GM03348 (cell line): ENCODE measurements at regions not wholly inside any gene's neighbourhood (a gene's known extent, or its start where the extent isn't known, plus 50 kb on each side); places are given as distances from the start of the nearest gene placed in this dataset.
A peak's percentile ranks its signal among the peaks of the same experiment; 100 is the strongest.

Source experiments
- DNase-seq: peaks from one replicate; pipeline ENCODE4 v3.0.0; 2012; ENCODE audit warnings: low spot score

GRCh38 chr9:120001536-120001935, 578.4 kb downstream of the CDK5RAP2 start:
- no peak for DNase-seq

DNA sequence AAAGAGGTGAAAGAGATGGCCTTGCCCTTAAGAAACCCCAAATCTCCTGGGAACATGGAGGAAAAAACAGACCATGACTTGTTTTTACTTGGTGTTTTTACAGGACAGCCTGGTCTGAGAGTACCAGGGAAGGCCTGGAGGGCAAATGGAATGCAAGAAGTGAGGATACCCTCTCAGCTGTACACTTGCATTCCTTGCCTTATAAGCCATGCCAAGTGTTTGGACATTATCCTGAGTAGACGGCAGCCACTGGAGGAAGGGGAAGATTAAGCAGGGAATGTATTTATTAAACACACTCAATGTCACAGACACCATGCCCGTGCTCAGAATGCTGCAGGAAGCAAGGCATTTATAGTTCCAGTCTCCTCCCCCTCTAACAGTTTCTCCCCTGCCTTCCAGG, 581.4 kb downstream of the CDK5RAP2 start:
- DNase-seq = no peak

DNA sequence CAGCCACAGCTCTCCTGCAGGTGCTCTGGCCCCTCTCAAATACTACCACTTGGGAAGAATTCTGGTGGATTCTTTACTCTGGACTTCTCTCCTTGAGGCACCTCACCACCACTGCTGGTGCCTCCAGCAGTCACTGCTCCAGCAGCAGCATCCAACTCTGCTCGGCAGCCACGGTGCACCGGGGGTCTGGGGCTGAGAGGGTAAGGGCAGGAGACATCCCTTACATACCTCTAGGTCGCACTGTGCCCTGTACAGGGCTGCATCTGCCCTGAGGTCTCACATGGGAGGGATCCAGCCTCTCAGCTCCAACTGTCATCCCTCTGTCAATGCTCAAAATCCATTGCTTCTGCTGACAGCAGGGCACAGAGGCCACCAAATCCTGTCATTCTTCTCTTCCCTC, 588.2 kb downstream of the CDK5RAP2 start:
- DNase-seq = no peak

- DNase-seq = no peak
These were observed 593.3 kb downstream of the CDK5RAP2 start for GRCh38 chr9:119986713-119987112.

DNA sequence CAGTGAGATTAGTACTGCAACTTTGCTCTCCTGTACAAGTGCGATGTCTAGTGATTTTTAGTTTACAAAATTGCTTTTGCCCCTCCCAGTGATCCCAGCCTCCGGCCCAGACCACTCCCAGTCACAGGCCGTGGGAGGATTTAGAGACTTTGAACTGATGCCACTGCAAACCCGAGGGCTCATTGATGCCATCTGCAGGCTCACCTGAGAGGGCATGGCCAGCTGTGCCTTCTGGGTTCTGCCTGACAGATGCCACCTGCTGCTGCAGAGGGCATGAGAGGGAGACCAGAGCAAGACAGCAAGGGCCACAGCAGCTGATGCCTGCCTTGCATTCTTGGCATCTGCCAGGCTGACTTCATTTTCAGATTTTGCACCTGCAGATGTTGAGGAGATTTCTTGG, 593.8 kb downstream of the CDK5RAP2 start:
- no peak for DNase-seq

GRCh38 chr9:119974026-119974425, 604.8 kb upstream of the BRINP1 start:
- peak; percentile 37 for DNase-seq

GRCh38 chr9:119968836-119969707, 599.8 kb upstream of the BRINP1 start:
- peak; percentile 92 for DNase-seq

DNA sequence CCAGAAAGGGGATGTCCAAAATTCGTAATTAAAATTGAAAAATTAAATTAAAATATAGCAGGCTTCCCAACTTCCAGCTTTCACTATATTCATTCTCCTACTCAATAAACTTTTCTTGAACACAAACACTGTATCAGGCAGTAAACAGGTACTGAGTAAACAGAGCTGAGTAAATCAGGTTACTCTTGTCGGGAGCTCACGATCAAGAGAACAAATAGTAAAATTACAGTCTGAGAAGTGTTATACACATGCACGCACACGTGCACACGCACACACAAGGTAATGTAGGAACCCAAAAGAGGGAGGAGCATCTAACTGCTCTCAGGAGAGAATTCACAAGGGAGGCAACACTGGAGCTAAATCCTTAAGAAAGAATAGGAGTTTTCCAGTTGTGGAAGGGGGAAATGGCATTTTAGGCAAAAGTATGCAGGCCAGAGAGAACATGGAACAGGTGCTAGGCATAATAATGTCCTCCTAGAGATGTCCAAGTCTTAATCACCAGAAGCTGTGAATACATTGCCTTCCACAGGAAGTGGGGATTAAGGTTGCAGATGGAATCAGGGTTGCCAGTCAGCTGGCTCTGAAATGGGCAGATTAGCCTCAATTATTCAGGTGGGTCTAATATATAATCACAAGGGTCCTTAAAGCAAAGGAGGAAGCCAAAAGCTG, 598.8 kb upstream of the BRINP1 start:
- no peak for DNase-seq

- DNase-seq = peak; percentile 90
These were observed 594.6 kb upstream of the BRINP1 start for GRCh38 chr9:119963798-119964372.

DNA sequence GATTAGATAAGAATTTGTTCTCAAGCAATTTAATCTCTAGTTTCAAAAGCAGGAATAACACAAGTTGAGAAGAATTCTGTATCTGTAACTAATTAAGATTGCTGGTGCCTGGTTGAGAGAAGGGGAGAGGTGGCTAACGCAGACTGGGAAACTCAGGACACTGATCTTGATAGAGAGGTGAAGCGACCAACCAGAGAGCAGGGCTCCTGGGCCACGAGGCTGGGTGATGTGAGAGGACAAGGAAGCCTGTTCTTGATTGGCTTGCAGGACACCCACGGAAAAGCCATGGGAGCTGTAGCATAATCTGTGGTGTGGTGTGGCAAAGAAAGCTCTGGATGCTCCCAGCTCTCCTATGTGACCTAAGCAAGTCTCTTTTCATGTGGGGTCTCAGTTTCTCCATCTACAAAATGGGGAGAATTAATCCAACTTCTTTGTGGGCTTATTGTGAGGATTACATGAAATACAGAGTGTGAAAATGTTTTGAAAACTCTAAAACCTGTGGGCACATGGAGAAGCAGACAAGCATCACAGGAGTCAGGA, 594.1 kb upstream of the BRINP1 start:
- peak; percentile 94 for DNase-seq

DNA sequence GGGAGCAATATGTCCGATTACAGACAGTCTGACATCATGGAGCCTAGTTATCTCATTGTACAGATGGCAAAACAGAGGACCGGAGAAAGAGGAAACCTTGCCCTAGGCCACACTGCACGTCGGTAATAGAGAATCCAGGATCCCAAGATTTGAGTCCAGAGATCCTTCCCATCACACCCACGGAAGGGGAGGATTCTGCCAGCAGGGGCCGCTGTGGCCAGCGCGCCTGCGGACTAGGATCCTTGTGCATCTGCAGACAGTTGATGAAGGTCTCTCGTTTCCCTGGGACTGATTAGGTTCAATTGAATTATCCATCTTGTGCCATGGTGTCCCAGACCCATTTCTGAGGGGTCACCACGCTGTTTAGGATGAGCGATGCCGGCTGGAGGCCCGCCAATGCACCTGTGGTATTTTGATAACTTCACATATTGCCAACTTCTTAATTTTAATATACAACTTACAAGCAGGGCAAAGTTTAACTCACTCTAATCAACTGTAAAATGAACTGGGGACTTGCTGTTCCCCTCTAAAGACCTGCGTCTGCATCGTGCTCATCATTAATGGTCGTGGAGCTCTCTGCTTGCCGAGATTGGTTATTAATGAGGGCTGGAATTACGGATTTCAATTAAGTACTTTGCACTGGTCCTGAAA, 592.7 kb upstream of the BRINP1 start:
- DNase-seq = no peak

DNA sequence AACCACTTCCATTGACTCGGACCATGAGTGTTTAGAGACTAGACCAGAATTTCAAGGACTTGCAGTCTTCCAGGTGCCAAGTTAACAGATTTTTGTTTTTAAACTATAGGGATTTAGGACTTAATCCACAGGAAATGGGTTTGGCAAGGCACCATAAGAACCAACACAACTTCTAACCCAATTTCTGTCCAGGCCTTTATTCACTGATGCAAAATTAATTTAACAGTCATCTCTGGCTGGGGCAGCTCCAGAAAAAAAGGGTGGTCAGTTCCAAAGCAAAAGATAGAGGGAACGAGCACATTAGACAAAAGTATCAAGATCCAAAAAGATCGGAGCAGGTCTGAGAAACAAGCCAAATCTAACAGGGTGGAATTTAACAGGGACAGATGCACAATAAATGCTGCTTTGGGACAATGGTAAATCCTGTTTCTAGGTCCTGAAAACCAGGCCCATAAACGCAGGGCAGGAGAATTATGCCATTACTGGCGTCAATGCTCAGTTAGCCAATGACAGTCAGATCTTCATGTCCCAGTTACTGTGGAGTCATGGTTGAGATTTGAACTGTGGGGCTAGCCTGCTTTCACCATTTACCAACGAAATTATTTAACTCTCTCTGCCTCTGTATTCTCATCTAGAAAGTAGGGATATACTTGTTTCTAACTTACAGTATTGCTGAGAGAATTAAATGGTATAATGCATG, 590.8 kb upstream of the BRINP1 start:
- peak; percentile 18 for DNase-seq

- DNase-seq = no peak
These were observed 586.9 kb upstream of the BRINP1 start for GRCh38 chr9:119956111-119956510.

DNA sequence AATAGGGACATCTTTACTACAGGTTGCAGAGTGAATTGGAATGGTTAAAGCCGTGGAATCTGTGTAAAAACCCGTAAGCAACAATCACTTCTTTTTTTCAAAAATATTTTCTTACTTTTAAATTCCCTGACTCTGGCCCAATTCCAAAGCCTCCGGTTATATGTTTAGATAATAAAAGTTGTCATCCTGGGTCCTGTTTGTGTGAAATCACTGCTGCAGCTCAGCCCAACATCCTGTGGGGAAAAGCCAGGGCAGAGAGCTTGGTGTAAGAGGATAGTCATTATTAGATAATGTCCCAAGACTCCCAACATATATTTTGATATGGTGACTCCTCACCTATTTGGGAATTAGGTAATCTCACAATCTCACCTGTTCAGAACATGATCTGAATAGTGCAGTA, 586.0 kb upstream of the BRINP1 start:
- DNase-seq = no peak

DNA sequence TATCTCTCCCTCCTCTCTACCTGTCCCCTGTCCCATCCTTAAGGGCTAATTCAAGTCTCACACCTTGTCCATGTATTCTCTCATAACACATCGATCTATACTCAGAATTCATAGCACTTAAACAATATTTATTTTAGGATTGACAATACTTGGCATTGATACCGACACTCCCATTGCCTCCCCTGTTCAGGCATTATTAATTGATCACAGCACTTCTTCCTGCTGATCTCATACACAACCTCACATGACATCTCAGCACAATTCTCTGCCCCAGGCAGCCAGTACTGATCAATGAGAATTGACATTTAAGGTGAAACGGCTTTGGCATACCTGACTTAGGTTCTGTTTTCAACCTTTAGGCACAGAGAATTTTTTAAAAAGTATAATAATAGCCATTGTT, 582.4 kb upstream of the BRINP1 start:
- peak; percentile 44 for DNase-seq

DNA sequence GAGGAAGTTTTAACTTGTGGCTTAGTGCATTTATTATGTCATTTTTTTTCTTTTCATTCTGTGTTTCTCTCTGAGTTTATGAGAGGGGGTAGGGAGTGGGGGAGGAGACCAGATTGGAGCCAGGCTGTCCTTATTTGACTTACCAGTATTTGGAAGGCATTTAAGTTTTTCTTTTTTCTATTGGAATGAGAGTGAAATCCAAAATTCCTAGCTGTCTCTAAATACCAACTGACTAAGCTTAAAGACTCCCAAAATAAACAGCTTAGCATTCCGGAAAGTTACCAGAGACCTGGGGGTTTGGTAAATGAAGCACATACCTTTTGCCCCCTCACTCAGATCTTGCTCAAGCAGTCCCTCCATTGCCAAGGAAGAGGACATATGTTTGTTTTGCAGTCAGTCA, 581.9 kb upstream of the BRINP1 start:
- DNase-seq = peak; percentile 84

DNA sequence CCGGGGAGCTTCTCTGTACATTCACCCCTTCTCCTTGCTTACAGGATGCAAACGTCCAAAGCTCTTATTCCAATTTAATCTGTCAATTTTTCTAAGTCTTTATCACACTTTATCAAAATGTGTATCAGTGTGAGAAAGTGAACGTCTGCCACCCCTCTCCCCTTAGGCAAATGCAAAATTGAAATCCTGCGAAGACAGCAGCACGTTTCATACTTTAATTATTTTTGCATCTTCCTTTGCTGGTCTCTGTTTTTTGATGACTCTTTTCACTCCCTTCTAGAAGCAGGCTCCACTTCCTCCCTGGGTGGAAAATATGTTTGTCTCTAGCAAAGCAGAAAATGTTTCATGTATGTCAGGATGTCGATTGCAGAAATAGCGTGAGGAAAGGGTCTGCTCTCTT, 576.5 kb upstream of the BRINP1 start:
- no peak for DNase-seq

DNA sequence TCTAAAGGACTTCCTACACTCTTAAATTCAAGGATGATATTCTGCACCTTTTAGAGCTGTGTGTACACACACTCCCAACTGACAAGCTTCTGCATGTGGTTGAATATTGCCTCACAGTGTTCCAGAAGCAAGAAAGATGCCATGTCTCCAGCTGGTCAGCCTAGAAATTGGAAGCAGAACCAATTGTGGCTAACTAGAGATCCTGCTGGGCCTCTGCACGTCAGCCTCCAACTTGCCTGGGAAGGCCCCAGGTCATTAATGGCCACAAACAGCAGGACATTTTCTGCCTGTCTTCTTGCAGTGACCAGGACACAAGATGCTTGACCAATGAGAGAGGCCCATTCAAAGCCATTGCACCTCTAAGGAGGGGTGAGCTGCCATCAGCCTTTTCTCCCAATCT, 571.9 kb upstream of the BRINP1 start:
- DNase-seq = no peak

- DNase-seq = no peak
These were observed 569.6 kb upstream of the BRINP1 start for GRCh38 chr9:119938871-119939270.

DNA sequence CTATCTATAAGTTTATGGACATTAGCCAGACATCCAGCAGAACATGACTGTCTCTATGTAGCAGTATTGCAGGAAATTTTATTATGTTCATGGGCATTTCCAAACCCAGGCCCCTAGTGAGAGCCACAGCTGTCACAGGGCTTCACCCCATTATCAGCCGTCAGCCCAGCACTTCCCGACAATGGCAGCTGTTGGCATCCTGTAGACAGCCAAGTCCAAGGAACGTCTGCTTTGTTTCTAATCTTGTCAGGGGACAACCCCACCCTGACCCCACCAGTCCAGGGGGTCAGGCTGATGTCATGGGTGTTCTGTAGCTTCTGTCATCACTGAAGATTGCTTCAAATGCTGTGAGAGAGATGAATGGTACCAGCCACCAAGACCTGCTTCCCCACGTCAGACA, 565.3 kb upstream of the BRINP1 start:
- no peak for DNase-seq

GRCh38 chr9:119933191-119933590, 564.0 kb upstream of the BRINP1 start:
- no peak for DNase-seq

- DNase-seq = no peak
These were observed 555.5 kb upstream of the BRINP1 start for GRCh38 chr9:119924736-119925135.
